ENCODE measurements at regions not wholly inside any gene's neighbourhood (a gene's known extent, or its start where the extent isn't known, plus 50 kb on each side); places are given as distances from the start of the nearest gene placed in this dataset.
A peak's percentile ranks its signal among the peaks of the same experiment; 100 is the strongest.

DNA sequence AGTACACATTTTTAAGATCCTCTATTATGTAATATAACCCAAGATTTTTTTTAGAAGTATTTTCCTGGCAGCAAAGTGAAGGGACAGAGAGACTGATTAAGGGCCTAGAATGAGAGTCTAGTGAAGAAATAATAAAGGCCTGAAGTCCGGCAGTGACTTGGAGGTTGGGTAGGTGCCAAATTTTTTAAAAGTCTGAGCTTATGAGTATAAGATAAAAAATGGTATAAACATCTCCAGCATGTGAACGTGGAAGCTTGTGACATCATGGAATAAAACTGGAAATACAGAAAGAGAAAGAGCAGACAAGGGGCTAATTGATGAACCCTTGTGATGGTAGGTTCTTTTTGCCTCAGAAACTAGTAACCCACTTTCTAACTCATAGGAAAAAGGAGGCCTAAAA, 174.6 kb downstream of the SUCLA2 start:
- DNase-seq = no peak

DNA sequence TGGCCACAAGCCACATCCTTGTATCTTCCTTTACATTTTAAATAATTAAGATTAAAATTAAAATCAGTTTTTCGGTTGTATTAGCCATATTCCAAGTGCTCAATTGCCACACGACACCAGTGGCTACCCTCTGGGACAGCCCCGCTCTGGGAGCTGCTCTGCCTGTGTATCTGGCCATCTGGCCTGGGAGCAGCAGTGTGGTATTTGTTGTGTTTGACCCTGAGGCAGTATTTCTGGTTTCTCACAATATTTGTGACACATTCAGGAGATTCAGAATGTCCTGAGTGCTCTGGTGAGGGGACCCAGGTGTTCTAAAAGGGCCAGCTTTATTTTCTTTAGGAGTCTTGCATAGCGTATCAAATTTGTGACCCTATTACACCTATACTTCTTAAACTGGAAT, 179.0 kb downstream of the SUCLA2 start:
- DNase-seq = no peak

DNA sequence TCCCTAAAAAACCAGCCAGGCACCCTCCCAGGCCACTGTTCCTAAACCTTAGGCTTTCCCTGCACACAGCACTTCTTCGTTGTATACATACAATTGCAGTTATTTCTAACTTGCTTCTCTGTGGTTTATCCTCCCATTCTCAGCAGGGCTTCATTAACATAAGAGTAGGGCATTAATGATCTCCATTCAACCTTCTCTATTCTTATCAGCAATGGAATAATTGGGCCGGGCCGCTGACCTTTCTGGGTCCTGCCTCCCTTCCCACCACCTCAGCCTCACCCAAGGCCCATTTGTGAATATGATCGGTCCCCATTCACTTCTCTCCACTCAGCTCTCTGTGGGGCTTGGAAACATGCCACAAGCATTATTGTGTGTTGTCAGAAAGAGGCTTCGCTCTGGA, 184.2 kb downstream of the SUCLA2 start:
- no peak for DNase-seq

DNA sequence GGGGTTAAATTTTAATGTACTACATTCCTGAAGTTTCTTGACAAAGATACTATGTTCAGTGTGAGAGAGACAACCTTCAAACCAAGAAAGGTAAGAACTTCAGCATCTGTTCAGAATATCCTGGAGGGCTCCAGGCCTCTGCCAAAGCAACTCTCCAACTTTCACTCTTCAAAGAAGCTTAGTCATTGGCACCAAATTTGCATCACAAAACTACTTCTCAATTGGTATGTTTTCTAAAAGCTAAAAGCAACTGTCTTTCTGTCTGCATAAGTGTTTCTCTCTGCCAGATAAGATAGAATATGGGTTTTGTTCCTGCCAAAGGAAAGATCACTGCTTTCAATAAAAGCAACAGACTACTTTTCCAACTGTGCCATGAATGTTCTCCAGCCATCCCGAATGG, 187.4 kb downstream of the SUCLA2 start:
- DNase-seq = no peak

DNA sequence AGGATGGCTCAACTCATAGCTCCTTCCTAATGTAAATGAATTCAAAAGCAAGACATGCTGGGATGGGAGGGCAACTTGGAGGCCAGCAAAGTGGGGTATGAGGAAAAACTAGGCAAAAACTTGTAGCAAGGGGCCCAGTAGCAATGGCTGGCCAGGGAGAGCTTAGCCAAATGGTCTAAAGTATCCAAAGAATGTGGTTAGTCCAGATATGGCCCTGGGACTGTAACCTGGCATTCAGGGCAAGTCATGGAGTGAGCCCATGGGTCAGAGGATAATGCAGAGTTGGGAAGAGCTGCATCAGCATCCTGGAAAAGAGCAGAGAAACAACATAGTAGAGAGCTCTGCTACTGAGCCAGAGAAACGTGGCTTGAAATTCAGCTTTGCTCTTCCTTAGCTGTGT, 191.7 kb downstream of the SUCLA2 start:
- no peak for DNase-seq

DNA sequence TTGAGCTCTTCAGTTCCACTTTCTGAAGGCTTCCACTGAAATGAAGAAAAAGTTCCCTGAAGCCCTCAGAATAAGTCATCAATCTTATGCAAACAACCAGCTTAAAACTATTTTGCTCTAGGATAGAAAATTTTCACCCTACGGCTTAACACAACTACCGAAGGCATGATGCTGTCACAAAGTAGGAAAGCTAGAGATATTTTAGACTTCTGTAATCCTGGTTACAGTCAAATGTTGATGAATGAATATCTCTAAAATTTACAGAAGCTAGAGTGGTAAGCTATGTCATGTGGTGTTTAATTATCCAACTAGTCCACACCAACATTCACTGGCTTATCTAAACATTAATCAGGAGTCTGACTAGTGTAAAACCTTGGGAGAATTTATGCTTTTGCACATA, 197.9 kb downstream of the SUCLA2 start:
- DNase-seq = no peak

DNA sequence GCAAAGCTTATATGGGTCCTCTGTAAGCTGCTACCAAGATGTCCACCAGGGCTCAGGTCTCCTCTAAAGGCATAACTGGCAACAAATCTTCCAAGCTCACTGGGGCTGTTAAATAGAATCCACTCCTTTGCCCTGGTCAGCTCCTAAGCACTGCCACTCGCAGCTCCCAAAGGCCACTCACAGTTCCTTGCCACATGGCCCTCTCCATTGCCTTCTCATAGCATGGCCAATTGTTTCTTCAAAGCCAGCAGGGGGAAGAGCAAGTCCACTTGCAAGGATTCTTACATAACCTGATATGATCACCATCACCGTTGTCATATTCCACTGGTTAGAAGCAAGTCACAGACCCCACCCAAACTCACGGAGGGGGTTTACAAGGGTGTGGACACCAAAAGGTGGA, 199.5 kb downstream of the SUCLA2 start:
- no peak for DNase-seq

DNA sequence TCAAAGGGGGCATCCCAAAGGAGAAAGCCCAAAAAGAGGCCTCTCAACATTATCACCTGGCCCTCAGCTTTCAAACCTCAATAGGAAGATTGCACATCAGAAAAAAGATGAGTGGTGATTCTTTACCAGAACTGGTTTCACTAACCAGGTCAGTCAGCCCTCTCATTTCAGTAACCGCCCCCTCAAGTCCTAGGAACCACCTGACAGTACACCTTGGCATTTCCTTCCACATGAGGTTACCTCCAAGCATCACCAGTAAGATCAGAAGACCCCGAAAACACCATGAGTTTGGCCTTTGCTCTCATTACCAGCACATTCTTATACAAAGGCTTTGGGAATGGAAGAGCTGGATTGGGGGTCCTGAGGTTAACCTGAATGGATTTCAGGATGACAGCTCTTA, 200.5 kb downstream of the SUCLA2 start:
- no peak for DNase-seq

DNA sequence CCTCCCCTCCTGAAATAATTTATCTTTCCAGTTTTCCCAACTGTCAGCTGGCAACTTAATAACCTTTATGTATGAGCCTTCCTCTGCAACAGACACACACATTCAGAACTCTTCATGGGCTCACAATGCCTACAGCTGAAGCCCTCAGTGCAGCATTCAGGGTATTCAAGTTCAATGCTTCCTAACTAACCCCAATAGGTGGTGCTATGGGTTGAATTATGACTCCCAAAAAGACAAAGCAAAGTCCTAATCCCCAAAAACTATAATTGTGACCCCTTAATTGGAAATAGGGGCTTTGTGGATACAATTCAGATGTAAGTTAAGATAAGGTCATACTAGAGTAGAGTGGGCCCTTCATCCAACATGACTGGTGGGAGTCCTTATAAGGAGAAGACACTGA, 202.2 kb downstream of the SUCLA2 start:
- DNase-seq = no peak

DNA sequence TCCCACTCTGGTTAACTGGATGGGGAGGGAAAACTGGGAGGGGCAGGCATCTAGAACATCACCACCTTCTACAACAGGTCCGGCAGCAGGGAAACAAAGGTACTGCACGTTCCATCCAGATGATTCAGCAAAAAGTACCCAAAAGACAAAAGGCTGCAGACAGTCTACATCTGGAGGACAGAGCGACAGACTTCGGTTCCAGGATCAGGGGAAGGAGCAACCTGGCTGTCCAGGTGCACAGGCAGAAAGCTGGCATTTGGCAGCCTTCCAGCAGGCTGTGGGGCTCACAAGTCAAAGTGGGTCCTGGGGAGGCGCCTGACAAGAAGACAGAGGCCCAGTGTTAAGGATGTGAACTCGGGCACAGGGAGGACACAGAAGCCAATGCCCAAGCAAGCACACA, 202.9 kb downstream of the SUCLA2 start:
- DNase-seq = no peak

DNA sequence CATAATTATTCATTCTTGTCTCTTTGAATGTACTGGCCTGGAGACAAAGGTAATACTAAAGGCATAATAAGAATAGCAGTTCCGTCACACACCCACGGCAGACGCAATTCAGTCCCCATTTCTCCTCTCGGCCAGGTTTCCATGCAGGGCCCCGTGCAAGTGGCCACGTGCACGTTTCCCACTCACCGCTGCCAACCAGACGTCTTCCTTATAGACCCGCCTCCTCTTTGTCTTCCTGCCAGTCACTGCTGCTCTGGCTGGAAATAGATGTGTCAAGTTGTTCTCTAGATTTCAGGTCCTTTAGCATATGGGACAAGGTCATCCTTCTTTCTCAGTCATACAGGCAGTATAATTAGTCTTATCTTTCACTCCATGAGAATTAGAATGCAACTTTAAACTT, 204.3 kb downstream of the SUCLA2 start:
- DNase-seq = no peak

DNA sequence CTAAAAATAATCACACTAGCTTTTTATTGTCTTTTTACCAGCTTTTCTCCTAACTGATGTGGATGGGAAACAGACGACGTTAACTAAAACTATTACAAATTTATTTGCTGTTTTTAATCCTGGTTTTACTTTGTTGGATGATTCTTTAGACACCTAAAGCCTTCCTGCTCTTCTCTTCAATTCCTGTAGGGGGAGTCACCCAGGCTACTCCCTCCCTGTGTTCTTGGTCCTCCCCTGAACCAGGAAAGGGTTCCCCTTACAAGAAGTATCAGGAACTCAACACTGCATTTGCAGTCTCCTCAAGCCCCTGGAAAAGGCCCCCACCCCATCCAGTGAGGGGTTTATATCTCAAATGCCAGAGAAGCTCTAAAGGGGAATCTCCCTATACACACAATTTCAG, 206.1 kb downstream of the SUCLA2 start:
- DNase-seq = no peak

DNA sequence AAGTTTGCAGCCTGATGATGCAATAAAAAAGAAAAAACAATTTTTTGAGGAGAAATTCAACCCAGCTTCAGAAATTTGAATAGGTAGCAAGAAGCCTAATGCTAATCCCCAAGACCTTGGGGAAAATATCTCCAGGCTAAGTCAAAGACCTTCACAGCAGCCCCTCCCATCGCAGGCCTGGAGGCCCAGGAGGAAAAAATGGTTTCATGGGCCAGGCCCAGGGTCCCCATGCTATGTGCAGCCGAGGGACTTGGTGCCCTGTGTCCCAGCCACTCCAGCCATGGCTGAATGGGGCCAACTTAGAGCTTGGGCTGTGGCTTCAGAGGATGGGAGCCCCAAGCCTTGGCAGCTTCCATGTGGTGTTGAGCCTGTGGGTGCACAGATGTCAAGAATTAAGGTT, 210.3 kb downstream of the SUCLA2 start:
- DNase-seq = no peak

DNA sequence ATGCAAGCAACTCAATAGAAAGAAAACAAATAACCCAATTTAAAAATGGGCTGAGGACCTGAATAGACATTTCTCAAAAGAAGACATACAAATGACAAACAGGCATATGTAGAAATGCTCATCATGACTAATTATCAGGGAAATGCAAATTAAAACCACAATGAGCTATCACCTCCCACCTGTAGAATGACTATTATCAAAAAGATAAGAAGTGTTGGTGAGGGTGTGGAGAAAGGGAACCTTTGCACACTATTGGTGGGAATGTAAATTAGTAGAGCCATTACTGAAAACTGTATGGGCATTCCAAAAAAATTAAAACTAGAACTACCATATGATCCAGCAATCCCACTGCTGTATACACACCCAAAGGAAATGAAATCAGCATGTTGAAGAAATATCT, 212.2 kb downstream of the SUCLA2 start:
- no peak for DNase-seq

DNA sequence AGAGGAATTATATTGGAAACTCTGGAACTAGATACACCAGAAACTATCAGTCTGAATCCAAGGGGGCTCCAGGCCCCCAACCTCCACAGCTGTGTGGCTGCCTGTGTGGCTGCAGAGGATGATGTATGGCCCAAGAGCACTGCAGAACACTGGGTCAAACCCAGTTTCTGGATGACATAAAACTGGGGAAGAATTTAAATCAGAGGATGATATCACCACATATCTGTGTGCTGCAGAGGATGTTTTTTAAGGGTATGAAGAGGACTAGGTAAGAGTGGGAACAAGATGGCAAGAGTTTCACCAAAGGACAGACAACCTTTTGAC, 226.4 kb downstream of the SUCLA2 start:
- DNase-seq = no peak

DNA sequence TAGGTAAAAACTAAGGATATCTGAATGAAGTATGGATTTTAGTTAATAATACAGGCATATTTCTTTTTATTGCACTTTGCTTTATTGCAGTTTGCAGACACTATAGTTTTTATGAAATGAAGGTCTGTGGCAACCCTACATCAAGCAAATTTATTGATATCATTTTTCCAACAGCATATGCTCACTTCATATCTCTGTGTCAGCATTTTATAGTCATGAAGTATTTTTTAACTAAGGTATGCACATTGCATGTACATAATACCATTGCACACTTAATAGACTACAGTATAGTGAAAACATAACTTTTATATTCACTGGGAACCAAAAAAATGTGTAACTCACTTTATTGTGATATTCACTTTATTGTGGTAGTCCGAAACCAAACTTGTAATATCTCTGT, 236.3 kb downstream of the SUCLA2 start:
- DNase-seq = no peak

DNA sequence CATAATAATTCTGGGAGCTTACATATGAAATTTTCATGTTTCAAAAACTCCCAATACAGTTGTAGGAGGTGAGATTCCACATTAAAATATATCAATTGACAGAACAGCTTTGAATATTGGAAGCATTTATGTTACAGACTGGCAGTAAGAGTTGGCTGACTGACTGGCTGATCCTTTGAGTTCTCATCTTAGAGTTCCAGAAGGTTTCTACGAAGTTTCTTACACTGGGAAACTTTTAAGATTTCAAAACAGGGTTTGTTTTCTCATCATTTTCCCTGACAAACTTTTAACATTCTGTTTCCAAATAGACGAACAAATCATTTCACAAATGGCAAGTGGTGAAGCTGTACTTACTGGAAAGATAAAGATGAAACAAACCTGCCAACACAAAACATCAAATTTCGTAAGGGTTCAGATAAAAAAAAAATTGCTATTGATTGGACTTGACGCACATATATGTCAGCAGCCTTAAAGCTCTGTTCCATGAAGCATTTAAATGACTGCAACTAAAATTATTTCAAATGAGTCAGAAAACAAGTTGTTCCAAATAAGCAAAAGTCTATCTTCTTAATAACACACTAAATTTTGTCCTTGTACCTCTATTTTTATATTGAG, 243.5 kb downstream of the SUCLA2 start:
- no peak for DNase-seq

DNA sequence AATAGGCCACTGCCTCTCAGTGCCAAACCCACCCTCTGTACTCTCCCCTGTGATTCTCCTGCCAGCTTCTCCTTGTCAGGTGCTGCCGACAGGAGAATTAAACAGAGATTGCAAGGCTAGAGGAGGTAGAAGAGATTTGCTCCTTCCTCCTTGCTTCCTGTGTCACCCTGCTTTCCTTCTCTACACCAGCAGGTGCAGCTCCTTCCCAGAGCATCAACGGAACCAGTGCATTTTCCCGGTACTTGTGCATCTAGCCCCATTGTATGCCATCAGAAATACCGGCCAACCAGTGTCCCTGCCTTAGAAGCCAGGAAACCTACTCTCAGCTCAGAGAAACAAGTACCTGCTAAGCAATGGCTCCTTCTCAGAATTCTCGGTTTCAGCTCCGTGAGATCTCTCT, 253.2 kb downstream of the SUCLA2 start:
- DNase-seq = no peak

DNA sequence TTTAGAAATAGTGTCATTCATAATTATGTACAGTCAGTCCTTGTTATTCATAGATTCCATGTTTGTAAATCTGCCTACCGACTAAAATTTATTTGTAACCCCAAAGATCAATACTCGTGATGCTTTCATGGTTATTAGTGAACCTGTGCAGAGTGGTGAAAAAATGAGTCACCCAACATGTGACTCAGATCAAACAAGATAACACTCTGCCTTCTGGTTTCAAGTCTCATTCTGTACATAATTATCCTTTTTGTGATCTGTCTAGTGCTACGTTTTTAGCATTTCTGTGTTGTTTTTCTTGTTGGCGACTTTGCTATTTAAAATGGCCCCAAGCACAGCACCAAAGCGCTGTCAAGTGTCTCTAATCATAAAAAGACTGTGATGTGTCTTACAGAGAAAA, 274.7 kb downstream of the SUCLA2 start:
- DNase-seq = no peak

DNA sequence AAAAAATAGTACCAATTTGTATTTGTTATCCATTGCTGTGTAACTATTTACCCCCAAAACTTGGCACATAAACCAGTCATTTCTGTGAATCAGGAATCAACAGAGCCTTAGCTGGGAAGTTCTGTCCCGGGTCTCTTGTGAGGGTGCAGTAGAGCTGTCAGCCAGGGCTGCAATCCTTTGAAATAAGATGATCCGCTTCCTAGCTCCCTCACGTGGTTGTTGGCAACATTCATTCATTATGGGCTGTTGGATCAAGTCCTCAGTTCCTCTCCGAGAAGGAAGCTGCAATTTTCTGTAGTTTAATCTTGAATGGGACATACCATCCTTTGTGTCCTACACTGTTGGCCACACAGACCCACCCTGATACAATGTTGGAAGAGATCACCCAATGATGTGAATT, 277.2 kb downstream of the SUCLA2 start:
- no peak for DNase-seq

DNA sequence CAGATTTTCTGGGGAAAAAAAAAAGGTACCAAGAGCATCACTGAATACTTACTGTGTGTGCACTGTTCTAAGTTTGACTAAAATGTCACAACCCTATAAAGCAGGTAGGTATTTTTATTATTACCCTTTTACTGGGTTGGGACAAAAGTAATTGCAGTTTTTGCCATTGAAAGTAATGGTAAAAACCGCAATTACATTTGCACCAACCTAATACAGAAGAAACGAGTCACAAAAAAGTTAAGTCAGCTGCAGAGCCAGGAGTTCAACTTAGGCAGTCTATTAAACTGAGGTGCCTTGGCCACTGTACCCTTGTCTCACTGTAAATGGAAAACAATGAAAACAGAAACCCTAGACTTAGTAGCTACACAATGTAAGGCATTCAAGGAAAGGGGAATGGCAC, 281.9 kb downstream of the SUCLA2 start:
- no peak for DNase-seq

DNA sequence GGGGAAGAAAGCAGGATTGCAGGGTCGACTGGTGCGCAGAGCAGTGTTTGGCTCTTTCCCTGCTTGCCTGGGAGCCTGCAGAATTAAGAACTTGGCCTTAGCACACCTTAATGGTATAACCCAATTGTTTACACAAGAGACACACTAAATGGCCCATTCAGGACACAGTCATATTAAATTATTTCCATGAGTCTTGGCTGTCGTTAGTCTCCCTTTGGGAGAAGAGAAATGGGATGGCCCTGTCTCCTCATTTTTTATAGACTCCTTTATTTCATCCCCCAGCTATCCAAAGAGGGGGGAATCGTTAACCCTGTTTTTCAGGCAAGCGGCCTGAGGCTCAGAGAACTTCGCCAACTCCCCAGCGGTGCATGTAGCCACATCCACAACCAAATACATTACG, 282.5 kb downstream of the SUCLA2 start:
- DNase-seq = peak; percentile 18

DNA sequence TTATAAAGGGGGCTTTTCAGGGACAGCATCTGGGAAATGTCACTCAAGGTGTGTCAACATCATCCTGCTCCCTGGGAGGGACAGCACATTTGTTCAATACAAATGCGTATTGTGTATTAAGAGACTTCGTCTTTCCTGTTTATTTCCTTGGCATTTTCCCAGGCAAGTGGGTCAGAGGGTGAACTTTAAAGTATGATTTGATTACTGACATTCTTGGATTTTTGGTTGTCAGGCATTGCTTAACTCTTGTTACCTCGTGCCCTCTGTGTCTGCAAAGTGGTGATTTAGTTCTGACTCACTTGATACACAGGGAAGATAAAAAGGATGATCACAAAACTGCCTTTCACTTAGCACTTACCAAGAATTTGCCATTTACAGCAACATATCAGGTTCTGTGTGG, 292.7 kb downstream of the SUCLA2 start:
- no peak for DNase-seq

DNA sequence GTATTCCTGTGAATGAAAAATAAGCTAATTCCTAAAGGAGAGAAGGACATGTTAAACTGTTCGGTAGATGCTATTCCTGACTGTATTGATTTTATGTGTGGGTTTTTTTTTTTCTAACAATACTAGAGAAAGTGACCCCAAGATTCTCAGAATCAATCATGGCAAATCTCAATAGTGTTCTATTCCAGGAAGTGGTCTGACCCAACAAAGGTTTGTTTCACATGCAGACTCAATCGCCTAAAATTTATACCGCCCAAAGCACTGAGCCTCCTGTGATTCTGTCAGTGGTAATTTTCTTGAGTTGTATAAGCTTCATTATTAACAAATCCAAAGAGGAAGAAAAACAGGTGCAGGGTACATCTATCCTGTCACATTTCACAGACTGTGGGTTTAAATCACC, 293.7 kb downstream of the SUCLA2 start:
- no peak for DNase-seq

DNA sequence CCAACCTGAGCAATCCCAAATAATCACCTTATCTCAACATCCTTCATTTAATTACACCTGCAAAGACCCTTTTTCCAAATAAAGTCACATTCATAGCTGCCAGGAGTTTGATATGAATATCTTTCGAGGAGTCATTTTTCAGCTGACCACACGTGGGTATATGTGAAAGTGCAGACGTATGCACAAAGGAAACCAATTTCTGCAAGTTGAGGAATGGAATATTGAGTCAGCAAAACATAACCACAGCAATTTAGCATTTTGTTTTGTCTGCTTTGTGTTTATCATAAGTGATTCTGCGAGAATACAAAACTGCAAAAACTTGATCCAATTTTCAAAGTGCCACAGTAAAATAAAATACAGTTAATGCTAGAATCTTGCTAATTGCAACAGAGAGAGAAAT, 295.9 kb downstream of the SUCLA2 start:
- no peak for DNase-seq

DNA sequence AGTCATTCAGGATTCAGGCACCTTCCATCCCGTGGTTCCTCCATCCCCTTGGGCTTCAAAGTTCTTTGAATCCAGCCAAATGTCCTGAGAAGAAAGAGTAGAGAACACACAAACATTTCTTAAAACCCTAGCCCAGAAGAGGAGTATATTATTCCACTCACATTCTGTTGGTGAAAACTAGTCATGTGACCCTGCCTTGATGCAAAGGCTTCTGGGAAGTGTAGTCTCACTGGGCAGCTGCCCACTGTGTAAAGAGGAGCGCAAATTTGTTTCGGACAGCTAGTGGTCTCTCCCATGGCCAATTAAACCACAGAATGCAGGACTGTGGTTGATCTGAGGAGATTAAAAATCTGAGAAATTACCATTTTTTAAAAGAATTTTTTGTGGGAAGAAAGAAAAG, 304.4 kb downstream of the SUCLA2 start:
- DNase-seq = no peak
